SKM-1 treated with dmso at 0.1 percent for 144 hours (cell line): ENCODE measurements at regions not wholly inside any gene's neighbourhood (a gene's known extent, or its start where the extent isn't known, plus 50 kb on each side); places are given as distances from the start of the nearest gene placed in this dataset.
"Not testable (repeated sequence)": the region's sequence is repeated elsewhere in the genome, so short reads cannot be mapped to it uniquely, and the experiment has no call there.

Experiments
- DNase-seq: peaks from one replicate; lab custom pipeline; 2025; ENCODE audit not compliant: unreplicated experiment; lab: John Stamatoyannopoulos, UW

DNA sequence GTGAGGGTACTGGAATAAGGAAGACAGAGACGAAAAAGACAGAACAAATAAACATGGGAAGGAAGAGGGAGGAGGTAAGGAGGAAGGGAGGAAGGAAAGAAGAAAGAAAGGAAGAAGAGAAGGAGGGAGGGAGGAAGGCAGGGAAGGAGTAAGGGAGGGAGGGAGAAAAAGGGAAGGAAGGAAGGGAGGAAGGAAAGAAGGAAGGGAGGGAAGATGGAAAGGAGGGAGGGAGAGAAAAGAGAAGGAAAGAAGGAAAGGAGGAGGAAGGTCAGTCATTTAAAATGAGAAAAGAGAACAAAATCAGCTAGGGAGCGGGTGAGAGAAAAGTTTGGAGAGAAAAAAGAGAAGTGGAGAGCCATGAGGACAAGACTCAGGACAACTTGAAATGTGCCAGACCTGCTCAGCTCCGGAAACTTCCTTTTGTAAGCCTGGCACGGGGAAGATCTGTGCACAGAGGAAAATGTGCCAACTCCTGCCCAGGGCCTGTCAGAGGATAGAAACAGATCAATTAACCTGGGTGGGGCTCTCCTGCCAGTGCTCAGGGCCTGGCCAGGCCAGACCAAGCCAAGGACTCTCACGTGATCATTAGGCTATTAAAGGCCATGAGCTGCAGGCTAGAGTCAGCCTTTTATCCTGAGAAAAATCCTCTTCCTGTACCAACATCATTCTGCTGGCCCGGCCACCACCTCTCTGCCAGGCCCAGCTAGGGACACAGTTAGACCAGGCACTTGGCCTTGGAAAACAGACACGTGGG lies 50.1 kb upstream of the BCL6 start:
- no peak for DNase-seq

DNA sequence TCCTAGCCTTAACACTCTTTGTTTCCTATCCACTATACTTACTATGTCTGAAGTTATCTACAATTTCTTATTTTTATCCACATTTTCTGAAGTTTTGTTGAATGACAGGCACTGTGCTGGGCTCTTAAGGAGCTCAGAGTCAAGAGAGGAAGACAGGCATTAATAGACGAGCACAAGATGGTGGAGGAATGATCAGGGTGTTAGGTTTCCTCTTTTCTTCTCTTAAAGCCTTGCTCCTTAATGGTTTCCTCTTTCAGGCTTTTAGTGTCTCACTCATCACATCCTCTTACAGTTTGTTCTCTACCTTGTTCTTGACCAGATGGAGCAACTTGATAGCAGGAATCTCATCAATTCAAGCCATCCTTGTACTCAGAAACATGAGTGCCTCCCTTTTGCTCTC lies 52.9 kb upstream of the BCL6 start:
- peak; percentile 42 for DNase-seq

DNA sequence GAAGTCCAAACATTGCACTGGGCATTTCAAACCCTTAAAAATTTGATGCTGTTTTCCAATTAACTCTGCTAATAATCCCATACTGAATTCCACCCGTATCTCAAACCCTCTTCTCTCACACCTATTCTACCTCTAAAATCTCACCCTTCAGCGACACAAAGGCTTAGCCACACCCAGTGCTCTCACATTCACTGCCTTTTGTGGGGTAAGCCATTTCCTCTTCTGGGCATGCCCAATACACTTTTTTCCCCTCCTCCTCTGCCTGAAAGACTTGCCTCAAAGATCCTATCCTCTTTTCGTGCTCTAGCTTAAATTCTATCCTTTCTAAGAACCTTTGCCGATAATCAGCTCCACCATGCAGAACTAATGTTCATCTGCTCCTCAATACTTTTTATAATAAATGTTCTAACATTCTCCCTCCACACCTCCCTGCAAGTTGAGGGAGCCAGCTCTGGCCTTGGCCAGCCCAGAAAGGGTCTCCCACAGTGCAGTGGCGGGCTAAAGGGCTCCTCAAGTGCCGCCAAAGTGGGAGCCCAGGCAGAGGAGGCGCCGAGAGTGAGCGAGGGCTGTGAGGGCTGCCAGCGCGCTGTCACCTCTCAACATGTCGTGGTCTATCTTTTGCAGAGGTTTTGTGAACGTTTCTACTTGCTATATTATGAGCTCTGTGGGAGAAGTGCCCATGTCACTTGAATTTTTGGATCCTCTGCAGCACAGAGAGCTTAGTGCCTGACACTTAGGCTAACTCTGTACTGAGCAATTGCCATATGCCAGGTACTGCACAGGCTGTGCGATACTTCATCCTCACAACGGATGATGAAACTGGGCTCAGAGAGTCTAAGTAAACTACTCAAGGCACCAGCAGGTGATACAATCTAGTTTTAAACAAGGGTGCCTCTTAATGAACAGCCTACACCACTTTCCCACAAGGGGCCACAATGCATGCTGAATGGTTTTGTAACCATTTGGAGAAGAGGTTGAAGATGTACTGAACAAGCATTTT lies 53.6 kb upstream of the BCL6 start:
- no peak for DNase-seq

DNA sequence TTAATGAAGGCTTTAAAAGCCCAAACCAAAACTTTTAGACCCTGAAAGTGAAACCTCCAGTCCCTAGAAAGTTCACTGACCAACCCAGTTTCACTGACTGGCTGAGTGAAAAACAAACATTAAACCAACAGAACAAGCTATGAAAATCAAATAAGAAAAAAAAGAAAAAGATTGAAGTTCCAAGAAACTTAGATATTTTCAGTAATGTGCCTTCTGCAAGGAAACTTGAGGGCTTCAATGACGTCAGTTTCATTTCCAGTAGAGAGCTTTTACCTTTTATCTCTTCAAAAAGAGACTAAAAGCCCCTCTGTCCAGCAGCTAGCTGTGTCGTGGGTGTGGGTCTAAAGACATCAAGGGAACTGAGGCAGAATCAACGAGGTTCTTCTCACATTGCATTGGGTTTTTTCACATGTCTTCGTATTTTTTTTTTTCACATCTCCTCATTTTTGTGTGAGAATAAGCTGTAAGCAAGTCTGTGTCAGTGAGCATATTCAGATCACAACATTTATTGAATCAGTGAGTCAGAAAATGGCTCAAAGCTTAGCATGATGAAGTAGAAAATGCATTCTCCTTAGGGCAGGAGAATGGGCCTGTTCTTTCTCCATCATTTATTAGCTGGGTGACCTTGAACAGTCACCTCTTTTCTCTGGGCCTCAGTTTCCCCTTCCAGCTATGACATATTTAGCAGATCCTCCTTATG lies 54.8 kb upstream of the BCL6 start:
- DNase-seq = no peak

DNA sequence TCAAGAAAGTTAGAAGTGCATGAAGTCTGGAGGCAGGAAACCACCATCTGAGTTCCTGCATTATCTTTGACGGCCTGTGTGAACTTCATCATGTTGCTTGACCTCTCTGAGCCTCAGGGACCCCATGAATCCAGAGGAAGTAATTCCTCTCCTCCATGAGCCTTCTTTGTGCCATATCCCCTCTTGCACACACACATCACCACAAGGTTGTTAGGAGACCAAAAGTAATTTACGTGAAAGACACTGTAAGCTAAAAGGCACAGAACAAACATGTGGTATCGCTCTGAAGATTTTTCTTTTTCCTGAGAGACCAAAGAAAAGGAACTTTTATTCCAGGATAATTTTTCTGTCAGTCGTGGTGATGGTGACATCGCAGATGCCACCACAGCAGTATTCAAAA lies 55.9 kb upstream of the BCL6 start:
- no peak for DNase-seq

DNA sequence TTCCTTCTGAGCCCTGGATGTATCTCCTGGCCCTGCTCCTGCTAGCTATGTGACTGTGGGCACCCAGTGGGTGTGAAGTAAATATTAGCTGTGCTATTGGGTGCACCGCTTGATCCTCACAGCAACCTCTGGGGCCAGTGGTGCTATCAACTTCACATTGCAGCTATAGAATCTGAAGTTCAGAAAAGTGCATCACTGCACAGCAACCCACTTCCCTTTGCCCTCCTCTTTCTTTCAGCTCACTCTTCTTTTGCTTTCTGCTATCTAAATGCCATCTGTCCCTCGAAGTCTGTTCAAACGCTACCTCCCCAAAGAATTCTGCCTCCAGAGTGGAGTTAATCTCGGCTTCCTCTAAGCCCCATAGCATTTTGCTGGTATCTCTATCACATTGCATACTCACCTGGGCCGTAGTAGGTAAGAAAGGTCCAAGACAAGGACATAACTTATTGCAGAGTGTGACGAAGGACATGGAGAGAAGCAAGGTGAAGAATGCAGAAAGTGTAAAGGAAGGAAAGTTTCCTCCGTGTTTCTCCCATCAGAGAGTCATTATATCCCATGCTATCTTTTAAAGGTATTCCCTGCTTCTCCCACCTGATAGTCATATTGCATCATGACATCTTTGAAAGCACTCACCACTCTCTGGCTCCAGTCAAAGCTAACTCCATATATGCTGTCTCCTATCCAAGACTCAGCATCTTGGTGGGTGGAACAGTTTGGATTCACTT lies 57.1 kb upstream of the BCL6 start:
- DNase-seq = no peak

DNA sequence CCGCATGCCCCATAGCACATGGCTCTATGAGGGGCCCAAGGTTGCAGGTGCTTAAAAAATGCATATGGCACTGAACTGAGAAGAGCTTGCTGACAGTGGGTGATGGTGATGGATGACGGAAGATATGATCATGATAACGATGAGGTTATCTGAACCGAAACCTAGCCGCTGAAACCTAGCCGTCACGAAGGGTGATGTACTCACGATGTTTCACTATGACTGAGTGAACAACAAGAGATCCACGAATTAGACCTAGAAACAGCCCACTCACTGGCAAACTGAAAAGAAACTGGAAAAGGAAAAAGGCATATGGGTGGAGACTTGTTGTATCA lies 57.6 kb upstream of the BCL6 start:
- DNase-seq = no peak

DNA sequence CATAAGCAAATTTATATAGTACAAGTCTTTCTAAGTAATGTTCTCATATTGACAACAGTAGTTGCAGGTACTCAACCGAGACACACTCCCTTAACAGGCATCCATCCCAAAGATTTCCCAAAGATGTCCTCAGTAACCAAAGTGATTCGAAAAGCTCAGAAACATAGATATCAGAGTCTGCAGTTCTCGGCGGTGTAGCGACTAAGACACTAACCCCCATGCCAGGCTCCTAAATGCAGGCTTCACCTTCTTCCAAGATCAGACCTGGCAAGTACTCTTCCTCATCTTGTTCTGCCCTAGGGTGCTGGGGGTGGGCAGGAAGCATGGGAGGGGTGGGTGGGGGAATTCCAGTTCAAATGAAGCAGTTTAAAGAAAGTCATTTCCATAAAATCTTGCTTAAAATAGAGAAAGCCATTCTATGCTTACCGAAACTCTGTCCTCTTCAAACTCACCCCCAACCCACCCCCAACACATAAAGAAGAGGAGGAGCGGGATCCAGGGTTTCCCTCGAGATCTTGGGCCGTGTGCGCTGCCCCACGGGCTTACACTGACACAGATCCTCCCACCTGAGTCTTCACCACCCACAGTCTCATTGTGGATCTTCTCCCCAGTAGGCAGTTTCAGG lies 59.0 kb upstream of the BCL6 start:
- DNase-seq = no peak

DNA sequence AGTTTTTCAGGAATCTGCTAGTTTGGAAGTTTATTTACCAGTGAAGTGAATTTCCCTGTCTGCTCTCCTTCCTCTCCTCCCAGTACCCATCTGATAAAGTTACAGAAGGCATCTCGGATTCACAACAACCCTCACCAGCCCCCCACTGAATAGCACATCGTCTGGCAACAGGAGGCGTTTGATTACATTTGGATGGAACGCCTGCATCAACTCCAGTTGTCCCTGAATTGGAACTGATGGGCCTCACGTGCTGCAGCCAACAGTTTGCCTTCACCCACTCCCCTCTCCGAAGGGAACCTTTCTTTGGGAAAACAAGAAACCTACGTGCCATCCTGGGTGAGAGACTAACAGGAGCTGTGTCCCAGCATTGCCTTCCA lies 59.5 kb upstream of the BCL6 start:
- no peak for DNase-seq

DNA sequence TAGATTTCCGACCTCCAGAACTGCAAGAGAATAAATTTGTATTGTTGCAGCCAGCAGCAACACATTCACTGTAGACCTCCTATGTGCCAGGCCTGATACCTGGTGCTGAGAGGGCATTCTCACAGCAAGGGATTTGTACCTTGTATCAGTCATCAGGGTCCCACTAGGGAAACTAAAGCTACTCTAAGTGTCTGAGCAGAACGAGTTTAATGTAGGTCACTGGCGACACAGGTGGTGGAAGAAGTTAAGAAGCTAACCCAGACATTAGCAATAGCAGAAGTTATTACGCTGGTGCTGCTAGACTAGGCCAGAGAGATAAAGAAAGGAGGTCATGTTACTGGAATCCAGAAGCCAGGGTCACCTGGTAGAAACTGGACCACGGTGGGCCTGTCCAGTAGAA lies 60.5 kb upstream of the BCL6 start:
- no peak for DNase-seq

DNA sequence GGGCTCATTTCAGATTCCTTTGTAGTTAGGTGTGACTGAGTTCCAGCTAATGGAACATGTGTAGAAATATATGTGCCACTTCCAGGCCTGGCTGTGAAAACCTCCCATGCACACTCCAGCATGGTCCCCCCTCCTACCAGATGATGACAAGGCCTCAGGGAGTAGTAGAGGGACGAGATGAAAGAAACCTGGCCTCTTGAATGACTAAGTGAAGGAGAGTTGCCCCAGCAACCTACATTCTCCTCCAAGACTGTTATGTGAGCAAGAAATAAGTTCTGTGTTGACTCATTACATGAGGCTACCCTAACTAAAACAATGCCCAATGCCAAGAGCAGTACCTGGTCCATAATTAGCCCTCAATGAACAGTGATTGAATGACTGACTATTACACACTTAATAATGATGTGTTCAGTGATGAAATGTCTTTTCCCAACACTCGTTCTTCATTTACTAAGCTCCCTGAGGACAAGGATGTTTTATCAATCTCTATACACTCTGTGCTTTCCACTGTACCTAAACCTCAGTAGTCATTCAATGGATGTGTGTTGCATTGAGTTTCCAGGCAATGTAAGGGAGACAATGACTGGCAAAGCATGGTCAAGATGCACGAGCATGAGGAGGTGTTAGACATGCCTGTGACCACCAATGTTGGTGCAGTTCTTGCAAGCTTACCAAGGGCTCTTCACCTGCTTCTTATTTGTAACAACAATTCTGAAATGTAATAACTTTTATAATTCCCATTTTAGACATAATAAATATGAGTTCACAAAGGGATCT lies 62.0 kb upstream of the BCL6 start:
- DNase-seq = no peak

DNA sequence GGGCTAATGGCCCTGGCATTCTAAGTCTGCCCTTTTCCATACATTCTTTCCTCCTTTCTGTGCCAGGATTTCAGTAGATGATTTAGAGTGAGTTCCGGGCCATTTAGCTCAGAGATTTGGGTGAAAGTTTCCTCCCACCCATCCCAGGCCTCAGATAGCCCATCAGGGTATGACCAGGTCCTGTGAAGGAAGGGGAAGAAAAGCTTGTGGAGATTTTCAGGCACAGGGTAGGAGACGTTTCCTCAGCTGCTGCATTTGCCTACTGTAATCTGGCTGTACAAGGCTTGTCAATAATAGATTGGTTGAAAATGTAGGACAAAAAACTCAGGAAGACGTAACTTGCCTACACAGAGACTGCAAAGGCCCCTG lies 63.2 kb upstream of the BCL6 start:
- DNase-seq = no peak

DNA sequence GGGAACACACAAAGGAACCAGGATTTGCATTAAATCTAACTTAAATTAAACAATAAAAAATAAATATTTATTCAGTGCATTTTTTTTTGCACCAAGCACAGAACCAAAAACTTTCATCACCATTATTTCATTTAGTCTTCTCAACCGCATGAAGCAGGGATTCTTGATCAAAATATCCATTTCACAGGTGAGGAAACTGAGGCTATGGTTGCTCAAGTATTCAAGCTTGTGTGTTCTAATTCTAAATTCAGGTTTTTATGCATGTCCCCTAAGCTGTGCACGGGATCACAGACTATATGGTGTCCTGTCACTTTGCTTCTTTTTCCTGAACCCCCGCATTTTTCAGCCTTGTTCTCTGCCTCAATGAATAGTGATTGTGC lies 64.3 kb upstream of the BCL6 start:
- DNase-seq = no peak

DNA sequence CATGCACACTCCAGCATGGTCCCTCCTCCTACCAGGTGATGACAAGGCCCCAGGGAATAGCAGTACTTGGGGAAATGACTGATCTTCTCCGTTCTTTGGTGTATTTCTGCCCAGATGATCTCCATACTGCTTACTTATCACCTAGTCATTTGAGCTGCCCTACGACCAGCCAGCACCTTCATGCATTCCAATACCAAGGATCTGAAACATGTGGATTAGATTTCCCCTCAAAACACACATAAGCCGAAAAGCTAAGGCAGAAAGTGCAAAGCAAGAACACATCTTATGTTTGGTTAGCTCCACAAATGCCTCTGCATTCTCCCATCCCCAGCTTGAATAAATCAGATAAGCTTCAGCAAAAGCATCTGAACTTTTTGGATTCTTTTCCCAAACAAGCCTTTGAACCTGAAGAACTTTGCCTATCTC lies 64.8 kb upstream of the BCL6 start:
- no peak for DNase-seq

DNA sequence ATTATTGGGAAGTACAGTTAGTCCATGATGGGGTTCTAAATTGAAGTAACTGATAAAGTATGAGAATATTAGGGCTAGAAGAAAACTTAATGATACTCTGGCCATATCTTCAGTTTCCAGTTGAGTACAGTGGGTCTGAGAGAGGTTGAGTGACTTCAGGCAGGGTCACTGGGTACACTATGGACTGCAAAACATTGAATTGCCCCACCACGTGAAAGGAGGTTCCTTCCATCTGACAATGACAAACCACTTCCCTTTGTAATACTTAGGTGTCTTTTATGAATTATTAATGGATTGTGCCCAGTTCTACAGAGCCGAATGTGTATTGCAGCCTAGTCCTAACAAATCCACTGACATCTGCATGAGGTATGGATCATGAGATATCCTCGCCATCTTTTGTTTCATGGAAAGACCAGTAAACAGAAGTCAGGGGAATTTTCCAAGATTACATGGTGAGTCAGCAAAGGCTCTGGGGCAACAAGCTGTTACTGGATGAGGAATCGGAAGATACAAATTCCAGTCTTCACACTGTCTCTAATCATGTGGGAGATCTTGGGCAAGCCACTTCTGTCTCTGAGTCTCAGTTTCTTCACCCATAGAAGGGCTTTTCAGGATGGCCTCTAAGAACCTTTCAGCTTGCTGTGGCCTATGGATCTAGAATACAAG lies 66.5 kb upstream of the BCL6 start:
- no peak for DNase-seq

DNA sequence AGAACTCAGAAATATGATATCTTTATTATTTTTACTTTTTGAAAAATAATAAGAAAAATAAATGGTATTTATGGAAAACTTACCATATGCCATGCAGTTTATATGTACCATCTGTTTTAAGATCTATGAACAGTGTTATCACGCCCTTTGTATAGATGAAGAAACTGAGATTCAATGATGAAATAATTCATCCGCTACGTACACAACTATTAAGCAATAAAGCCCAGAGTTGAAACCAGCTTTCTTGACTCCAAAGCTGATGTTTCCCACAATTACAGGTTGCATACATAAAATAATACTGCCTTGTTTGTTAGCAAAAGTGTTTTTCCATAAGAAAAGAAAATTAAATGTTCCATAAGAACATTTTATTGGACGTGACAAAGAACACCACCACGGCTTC lies 67.2 kb upstream of the BCL6 start:
- no peak for DNase-seq

DNA sequence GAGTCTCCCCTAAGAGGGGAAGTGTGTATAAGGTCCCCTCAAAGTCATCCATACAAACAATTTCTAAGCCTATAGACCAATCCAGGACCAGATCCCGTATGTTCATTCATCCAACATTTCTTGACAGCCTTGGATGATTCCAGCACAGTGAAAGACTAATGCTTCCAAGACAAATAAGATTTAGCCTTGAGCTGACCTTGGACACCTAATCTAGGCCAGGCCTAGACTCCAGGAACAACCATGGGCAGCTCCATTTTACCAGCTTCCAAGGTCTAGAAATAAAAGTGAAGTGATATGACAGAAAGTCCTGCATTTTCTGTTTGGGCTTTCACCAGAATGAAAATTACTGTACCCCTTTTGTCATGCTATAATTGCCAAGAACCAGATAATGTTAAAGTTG lies 67.9 kb upstream of the BCL6 start:
- no peak for DNase-seq

DNA sequence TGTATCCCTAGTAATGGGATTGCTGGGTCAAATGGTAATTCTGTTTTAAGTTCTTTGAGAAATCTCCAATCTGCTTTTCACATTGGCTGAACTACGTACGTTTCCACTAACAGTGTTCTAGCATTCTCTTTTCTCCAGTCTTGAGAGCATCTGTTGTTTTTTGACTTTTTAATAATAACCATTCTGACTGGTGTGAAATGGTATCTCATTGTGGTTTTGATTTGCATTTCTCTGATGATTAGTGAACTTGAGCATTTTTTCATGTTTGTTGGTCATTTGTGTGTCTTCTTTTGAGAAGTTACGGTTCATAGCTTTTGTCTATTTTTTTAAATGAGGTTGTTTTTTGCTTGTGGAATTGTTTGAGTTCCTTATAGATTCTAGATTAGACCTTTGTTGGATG lies 72.5 kb upstream of the BCL6 start:
- not testable (repeated sequence) for DNase-seq

DNA sequence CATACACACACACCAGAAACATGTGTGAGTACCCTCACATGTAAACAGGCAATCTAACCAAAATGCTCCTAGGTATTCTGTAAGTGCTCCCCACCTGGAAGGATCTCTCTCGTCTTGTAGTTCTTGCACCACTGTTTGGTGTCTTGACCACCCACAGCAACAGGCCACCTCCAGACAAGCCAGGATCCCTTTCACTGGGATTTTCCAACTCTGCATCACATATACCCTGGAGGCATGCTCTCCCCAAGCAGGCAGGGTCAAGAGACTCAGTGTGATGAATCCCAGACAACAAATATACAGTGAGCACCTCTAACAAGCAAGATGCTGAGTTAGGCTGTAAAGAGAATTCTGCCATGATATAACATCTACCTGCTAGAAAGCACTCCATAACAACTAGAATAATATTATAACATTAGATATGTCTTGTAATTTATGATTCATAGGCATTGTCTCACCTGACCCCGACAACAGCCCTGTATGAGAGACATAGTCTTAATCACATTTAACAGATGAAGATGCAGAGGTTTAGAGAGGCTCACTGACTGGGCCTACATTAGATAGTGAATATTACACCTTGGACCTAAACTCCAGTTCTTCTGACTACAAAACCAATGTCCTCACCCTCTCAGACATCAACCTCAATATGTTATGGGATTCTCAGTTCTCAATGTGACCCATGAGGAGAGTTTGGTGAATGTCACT lies 76.5 kb upstream of the BCL6 start:
- DNase-seq = no peak
